IMR-90 (cell line): ENCODE measurements at regions not wholly inside any gene's neighbourhood (a gene's known extent, or its start where the extent isn't known, plus 50 kb on each side); places are given as distances from the start of the nearest gene placed in this dataset.

Source experiments
- CEBPB ChIP-seq: IDR thresholded peaks from 2 replicates; pipeline ENCODE4 v1.6.1; 2012; ENCODE audit warnings: low read depth, low read length, improper control_type of control experiment
- CHD1 ChIP-seq: IDR thresholded peaks from 2 replicates; pipeline ENCODE4 v1.6.1; 2012; ENCODE audit warnings: low read depth, low read length, improper control_type of control experiment
- MAFK ChIP-seq: IDR thresholded peaks from 2 replicates; pipeline ENCODE4 v1.6.1; 2012; ENCODE audit warnings: low read depth, low read length, improper control_type of control experiment
- POLR2A ChIP-seq: IDR thresholded peaks from 2 replicates; pipeline ENCODE4 v1.6.1; 2012; ENCODE audit warnings: mild to moderate bottlenecking, low read depth, low read length
- RAD21 ChIP-seq: IDR thresholded peaks from 2 replicates; pipeline ENCODE4 v1.6.1; 2012; ENCODE audit warnings: low read length, improper control_type of control experiment
- RFX5 ChIP-seq: IDR thresholded peaks from 2 replicates; pipeline ENCODE4 v1.8.0; 2012; ENCODE audit warnings: low read depth, mild to moderate bottlenecking, low read length, moderate library complexity
- SMC3 ChIP-seq: fragments of 150-350 bp; IDR thresholded peaks from 2 replicates; pipeline ENCODE4 v1.6.1; 2016; ENCODE audit warnings: low read depth, mild to moderate bottlenecking, antibody characterized with exemption, low read length, moderate library complexity
- TF ChIP-seq, protein P1 (sequence below): conservative IDR thresholded peaks from 2 replicates; pipeline ENCODE4 v1.5.1; 2012; ENCODE audit warnings: mild to moderate bottlenecking, low read depth, low read length, improper control_type of control experiment
- TF ChIP-seq, protein P2 (sequence below): fragments of 150-350 bp; IDR thresholded peaks from 2 replicates; pipeline ENCODE4 v1.6.1; 2016; ENCODE audit warnings: low read depth, mild to moderate bottlenecking, low read length, moderate library complexity, borderline replicate concordance

DNA sequence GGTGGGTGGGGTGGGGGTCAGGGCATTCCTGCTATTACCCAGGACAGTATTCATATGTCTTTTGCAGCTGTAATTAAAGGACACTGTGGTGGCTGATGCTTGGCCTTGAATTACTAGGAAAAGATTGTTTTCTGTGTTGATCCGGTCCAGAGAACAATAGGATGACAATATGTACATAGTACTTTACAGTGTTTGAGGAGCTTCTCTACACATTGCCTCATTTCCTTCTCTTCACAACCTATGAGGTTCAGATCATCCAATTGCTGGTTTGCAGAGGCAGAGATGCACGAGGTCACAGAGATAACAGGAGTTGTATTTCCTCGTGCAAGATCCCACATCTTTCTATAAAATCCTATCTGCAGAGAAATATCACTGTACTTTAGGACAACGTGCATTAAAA is 119.5 kb downstream of the LIPG start:
- TF ChIP-seq, protein P1, sequence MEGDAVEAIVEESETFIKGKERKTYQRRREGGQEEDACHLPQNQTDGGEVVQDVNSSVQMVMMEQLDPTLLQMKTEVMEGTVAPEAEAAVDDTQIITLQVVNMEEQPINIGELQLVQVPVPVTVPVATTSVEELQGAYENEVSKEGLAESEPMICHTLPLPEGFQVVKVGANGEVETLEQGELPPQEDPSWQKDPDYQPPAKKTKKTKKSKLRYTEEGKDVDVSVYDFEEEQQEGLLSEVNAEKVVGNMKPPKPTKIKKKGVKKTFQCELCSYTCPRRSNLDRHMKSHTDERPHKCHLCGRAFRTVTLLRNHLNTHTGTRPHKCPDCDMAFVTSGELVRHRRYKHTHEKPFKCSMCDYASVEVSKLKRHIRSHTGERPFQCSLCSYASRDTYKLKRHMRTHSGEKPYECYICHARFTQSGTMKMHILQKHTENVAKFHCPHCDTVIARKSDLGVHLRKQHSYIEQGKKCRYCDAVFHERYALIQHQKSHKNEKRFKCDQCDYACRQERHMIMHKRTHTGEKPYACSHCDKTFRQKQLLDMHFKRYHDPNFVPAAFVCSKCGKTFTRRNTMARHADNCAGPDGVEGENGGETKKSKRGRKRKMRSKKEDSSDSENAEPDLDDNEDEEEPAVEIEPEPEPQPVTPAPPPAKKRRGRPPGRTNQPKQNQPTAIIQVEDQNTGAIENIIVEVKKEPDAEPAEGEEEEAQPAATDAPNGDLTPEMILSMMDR: no peak
- no peak for TF ChIP-seq RFX5
- TF ChIP-seq CEBPB: no peak
- TF ChIP-seq, protein P2, sequence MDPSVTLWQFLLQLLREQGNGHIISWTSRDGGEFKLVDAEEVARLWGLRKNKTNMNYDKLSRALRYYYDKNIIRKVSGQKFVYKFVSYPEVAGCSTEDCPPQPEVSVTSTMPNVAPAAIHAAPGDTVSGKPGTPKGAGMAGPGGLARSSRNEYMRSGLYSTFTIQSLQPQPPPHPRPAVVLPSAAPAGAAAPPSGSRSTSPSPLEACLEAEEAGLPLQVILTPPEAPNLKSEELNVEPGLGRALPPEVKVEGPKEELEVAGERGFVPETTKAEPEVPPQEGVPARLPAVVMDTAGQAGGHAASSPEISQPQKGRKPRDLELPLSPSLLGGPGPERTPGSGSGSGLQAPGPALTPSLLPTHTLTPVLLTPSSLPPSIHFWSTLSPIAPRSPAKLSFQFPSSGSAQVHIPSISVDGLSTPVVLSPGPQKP: no peak
- TF ChIP-seq POLR2A: no peak
- TF ChIP-seq CHD1: no peak
- TF ChIP-seq RAD21: no peak
- no peak for TF ChIP-seq MAFK
- TF ChIP-seq SMC3: no peak
